HG03135 (cell line): ENCODE measurements at regions not wholly inside any gene's neighbourhood (a gene's known extent, or its start where the extent isn't known, plus 50 kb on each side); places are given as distances from the start of the nearest gene placed in this dataset.

Source experiments
- ATAC-seq: cut with Tn5 transposase; IDR thresholded peaks from one replicate; pipeline ENCODE4 v1.9.1; 2021; ENCODE audit warnings: mild to moderate bottlenecking, moderate library complexity; ENCODE audit not compliant: unreplicated experiment

- ATAC-seq, result no peak
Measured at GRCh38 chr14:45381091-45381490, 128.1 kb upstream of the MIS18BP1 start.

- no peak for ATAC-seq
Measured at GRCh38 chr14:45377166-45377565, 124.2 kb upstream of the MIS18BP1 start.

GRCh38 chr14:45373877-45374276 lies 120.9 kb upstream of the MIS18BP1 start:
- ATAC-seq, result no peak

GRCh38 chr14:45364565-45365156 lies 111.7 kb upstream of the MIS18BP1 start:
- no peak for ATAC-seq

GRCh38 chr14:45362505-45362904 lies 109.5 kb upstream of the MIS18BP1 start:
- no peak for ATAC-seq

GRCh38 chr14:45361727-45362126 lies 108.7 kb upstream of the MIS18BP1 start:
- ATAC-seq, result no peak

- ATAC-seq, result no peak
Measured at GRCh38 chr14:45359746-45360145, 106.7 kb upstream of the MIS18BP1 start.

GRCh38 chr14:45332360-45332988 lies 79.5 kb upstream of the MIS18BP1 start:
- ATAC-seq, result no peak

GRCh38 chr14:45308745-45309397 lies 55.9 kb upstream of the MIS18BP1 start:
- no peak for ATAC-seq
